OCI-LY7 (cell line): ENCODE measurements at regions not wholly inside any gene's neighbourhood (a gene's known extent, or its start where the extent isn't known, plus 50 kb on each side); places are given as distances from the start of the nearest gene placed in this dataset.

Experiments
- EZH2phosphoT487 ChIP-seq: fragments of 200-600 bp; sonication (generic); IDR thresholded peaks from 2 replicates; pipeline ENCODE4 v1.6.1; 2018; ENCODE audit warnings: low read depth, borderline replicate concordance, mild to moderate bottlenecking, mixed run types, antibody characterized with exemption, low read length, moderate library complexity, mixed read lengths
- TF ChIP-seq, protein P1 (sequence below): fragments of 200-600 bp; sonication (generic); conservative IDR thresholded peaks from 2 replicates; pipeline ENCODE4 v1.5.1; 2014; ENCODE audit warnings: mild to moderate bottlenecking, antibody characterized with exemption, low read length, moderate library complexity, mixed read lengths

DNA sequence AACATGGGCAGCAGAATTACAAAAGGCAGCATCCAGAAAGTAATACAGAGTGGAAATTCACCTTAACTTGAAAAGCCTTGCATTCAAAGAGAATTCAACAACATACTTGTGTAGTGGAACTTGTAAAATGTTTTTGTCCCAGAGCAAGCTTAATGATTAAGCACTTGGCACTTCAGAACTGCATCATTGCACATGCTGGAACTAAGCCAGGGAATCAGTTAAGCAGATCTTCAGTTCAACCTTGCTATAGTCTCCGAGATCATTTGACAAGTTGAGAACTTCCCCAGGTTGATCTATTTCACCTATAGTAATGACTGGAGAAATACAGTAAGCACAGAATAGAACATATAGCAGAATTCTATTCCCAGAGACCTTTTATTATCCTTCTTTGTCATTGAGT, 1337.2 kb upstream of the NXPH2 start:
- TF ChIP-seq, protein P1, sequence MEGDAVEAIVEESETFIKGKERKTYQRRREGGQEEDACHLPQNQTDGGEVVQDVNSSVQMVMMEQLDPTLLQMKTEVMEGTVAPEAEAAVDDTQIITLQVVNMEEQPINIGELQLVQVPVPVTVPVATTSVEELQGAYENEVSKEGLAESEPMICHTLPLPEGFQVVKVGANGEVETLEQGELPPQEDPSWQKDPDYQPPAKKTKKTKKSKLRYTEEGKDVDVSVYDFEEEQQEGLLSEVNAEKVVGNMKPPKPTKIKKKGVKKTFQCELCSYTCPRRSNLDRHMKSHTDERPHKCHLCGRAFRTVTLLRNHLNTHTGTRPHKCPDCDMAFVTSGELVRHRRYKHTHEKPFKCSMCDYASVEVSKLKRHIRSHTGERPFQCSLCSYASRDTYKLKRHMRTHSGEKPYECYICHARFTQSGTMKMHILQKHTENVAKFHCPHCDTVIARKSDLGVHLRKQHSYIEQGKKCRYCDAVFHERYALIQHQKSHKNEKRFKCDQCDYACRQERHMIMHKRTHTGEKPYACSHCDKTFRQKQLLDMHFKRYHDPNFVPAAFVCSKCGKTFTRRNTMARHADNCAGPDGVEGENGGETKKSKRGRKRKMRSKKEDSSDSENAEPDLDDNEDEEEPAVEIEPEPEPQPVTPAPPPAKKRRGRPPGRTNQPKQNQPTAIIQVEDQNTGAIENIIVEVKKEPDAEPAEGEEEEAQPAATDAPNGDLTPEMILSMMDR = no peak
- TF ChIP-seq EZH2phosphoT487 = no peak
